ENCODE measurements at regions not wholly inside any gene's neighbourhood (a gene's known extent, or its start where the extent isn't known, plus 50 kb on each side); places are given as distances from the start of the nearest gene placed in this dataset.
"Not testable (repeated sequence)": the region's sequence is repeated elsewhere in the genome, so short reads cannot be mapped to it uniquely, and the experiment has no call there.

- no peak for DNase-seq (ENCODE audit: low read depth, low spot score)
These were observed 187.5 kb upstream of the KL start for GRCh38 chr13:32828711-32829110.

- no peak for DNase-seq (ENCODE audit: low read depth, low spot score)
These were observed 187.0 kb upstream of the KL start for GRCh38 chr13:32829269-32829668.

DNA sequence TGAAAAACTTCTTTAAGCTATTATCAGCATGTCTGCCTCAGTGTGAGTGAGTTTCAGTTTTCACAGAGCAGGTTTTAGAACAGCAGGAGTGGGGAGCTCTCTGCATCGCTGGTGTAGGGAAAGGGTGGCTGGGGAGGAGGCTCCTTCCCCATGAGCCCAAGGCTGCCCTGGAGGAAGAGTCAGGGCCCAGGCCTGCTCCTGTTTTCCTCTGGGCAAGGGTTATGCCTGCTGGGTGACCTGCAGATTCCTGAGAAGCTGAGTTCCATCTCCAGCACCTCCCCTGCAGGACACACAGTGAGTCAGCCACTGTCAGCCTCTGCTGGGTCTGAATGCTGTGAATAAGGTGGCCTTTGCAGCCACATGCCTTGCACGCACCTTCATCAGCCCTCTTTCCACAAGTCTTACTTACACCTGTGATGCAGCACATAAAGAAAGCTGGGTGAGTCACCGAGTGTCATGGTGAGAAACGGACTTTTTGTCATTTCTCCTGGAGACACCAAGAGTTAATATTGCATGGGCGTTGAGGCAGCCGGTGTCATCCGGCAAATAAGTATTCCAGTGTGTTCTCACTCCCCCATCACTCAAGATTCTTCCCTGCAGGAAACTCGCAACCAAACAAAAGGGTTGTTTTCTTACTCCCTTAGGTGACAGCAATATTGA lies 186.4 kb upstream of the KL start:
- DNase-seq (ENCODE audit: low read depth, low spot score) = peak; percentile 83

GRCh38 chr13:32830336-32831031 lies 185.7 kb upstream of the KL start:
- no peak for DNase-seq (ENCODE audit: low read depth, low spot score)

- no peak for DNase-seq (ENCODE audit: low read depth, low spot score)
These were observed 178.8 kb upstream of the KL start for GRCh38 chr13:32837307-32837972.

- DNase-seq (ENCODE audit: low read depth, low spot score) = no peak
These were observed 178.0 kb upstream of the KL start for GRCh38 chr13:32837973-32838927.

DNA sequence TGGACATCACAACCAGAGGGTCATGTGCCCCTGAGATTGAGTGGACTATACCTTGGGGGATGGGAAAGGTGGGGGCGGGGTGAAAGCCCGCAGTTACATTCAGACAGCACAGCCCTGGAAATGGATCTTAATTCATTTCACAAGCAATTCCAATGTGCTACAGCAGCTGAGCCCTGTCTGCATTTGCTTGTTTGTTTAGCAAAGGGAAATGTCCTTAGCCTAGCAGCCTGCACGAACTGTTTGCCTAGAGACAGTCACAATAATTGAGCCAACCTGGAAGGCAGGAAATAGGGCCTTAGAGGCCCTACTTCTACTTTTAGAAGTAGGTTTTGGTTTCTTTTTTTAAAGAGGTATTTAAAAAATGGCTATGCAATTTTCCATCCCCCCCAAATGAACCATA lies 177.3 kb upstream of the KL start:
- no peak for DNase-seq (ENCODE audit: low read depth, low spot score)

- no peak for DNase-seq (ENCODE audit: low read depth, low spot score)
These were observed 176.1 kb upstream of the KL start for GRCh38 chr13:32840113-32840512.

DNA sequence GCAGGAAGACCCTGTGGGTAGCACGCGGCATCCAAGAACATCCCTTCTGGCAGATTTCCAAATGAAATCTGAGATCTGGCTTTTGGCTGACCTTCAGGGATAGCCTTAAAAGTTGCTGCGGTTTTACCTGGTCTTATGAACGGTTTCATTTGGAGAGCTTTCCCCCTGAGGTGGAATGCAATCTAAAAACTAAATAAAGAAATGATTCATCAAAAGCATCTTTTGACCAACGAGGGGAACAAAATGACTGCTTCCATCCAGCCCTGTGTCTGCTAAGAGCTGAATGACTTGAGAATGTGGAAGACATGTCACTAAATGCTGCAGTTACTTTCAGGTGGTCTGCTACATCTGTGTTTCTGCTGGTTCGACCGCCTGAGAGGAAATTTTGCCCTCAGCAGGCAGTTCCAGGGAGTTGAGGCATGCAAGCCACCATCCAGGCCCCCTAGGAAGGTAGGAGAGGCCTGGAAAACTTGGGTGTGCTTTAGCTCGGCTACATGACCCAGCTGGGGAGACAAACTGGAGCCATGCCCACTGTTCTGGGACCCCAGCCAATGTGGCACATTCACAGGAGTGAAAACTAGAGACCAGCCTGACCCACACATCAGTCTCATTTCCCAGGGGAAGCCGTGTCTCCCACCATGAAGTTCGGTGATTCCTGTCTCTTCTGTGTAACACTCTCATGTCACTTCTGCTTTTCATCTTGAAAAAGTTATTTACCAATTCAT lies 175.1 kb upstream of the KL start:
- DNase-seq (ENCODE audit: low read depth, low spot score) = no peak

- DNase-seq (ENCODE audit: low read depth, low spot score) = no peak
These were observed 170.0 kb upstream of the KL start for GRCh38 chr13:32845952-32846950.

DNA sequence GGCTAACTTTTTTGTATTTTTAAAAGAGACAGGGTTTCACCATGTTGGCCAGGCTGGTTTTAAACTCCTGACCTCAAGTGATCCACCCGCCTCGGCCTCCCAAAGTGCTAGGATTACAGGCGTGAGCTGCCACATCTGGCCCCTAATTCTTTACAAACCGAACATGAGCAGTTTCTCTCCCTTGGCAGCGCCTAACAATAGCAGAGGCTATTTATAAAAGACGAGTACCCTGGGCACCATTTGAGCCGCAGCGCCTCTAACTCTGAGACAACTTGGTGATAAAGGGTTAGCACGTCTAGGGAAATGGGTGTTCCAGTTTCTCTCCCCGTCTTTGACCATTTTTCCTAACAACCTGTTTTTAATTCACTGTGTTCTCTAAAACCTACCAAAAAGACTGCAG lies 168.2 kb upstream of the KL start:
- DNase-seq (ENCODE audit: low read depth, low spot score) = not testable (repeated sequence)

GRCh38 chr13:32849369-32849768 lies 166.9 kb upstream of the KL start:
- no peak for DNase-seq (ENCODE audit: low read depth, low spot score)

- no peak for DNase-seq (ENCODE audit: low read depth, low spot score)
These were observed 165.7 kb upstream of the KL start for GRCh38 chr13:32850316-32851052.

- no peak for DNase-seq (ENCODE audit: low read depth, low spot score)
These were observed 164.8 kb upstream of the KL start for GRCh38 chr13:32851083-32852069.

- no peak for DNase-seq (ENCODE audit: low read depth, low spot score)
These were observed 163.7 kb upstream of the KL start for GRCh38 chr13:32852526-32852925.

GRCh38 chr13:32857077-32857476 lies 159.1 kb upstream of the KL start:
- DNase-seq (ENCODE audit: low read depth, low spot score) = no peak

DNA sequence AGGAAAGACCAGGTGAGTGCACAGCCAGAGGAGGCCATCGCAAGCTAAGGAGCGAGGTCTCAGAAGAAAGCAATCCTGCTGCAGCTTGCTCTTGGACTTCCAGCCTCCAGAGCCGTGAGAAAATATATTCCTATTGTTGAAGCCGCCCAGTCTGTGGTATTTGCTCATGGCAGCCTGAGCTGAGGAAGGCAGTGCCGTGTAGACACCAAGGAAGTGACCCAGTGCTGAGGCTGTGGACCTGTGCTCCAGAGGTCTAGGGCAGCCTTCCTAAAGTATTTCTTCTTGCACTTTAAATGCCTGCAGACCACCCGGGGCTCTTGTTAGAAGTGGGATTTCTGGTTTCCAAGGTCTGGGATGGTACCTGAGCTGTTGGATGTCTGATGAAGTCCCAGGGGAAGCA lies 158.5 kb upstream of the KL start:
- DNase-seq (ENCODE audit: low read depth, low spot score) = no peak

GRCh38 chr13:32859707-32860292 lies 156.4 kb upstream of the KL start:
- DNase-seq (ENCODE audit: low read depth, low spot score) = no peak

Data from ELF-1 (cell line).